CD14-positive monocyte (primary cell): ENCODE measurements at regions not wholly inside any gene's neighbourhood (a gene's known extent, or its start where the extent isn't known, plus 50 kb on each side); places are given as distances from the start of the nearest gene placed in this dataset.

Experiments
- DNase-seq, 3 donors: peaks; one replicate each; pipeline ENCODE4 v3.0.0-alpha.2; 2011 to 2022
- H2AFZ ChIP-seq: 2 replicates; pipeline ENCODE4 v1.6.0; 2012; ENCODE audit warnings: mild to moderate bottlenecking, low read depth, low read length, inconsistent platforms; ENCODE audit not compliant: insufficient read depth, poor library complexity, severe bottlenecking
- H3K27ac ChIP-seq, 2 donors: 1 replicate in 1 of 2; 2 replicates in 1 of 2; pipeline ENCODE4 v1.5.1; 2012 to 2013; ENCODE audit warnings: low read length in 2 of 2, control low read depth in 1 of 2, inconsistent platforms in 1 of 2, low read depth in 1 of 2, mild to moderate bottlenecking in 1 of 2
- H3K27me3 ChIP-seq, 2 donors: one replicate each; pipeline versions ENCODE4 v1.6.0 to v1.6.1; 2011 to 2013; ENCODE audit warnings: low read length in 2 of 2; ENCODE audit not compliant: control insufficient read depth in 2 of 2, insufficient read depth in 2 of 2
- H3K36me3 ChIP-seq, 2 donors: replicated peaks in 1 of 2; 1 replicate in 1 of 2; 2 replicates in 1 of 2; pipeline versions ENCODE4 v1.5.1 to v1.6.1; 2012 to 2013; ENCODE audit warnings: low read length in 2 of 2, control low read depth in 1 of 2, inconsistent platforms in 1 of 2, mild to moderate bottlenecking in 1 of 2; ENCODE audit not compliant: insufficient read depth in 2 of 2, control insufficient read depth in 1 of 2
- H3K4me1 ChIP-seq, 2 donors: 1 replicate in 1 of 2; 2 replicates in 1 of 2; pipeline versions ENCODE4 v1.5.1 to v1.6.1; 2012 to 2013; ENCODE audit warnings: low read length in 2 of 2, control low read depth in 1 of 2, inconsistent platforms in 1 of 2, mild to moderate bottlenecking in 1 of 2, moderate library complexity in 1 of 2; ENCODE audit not compliant: insufficient read depth in 2 of 2, control insufficient read depth in 1 of 2
- H3K4me2 ChIP-seq: replicated peaks from 2 replicates; pipeline ENCODE3; 2012; ENCODE audit warnings: low read length, moderate library complexity, mild to moderate bottlenecking; ENCODE audit not compliant: poor library complexity, severe bottlenecking; ENCODE audit errors: extremely low read depth
- H3K4me3 ChIP-seq, 3 experiments: fragments of 200-600 bp in 1 of 3; sonication (generic) in 1 of 3; replicated peaks in 1 of 3; 1 replicate in 2 of 3; 2 replicates in 1 of 3; pipeline ENCODE4 v1.5.1; 2011 to 2013; ENCODE audit warnings: low read length in 3 of 3, mild to moderate bottlenecking in 3 of 3, control low read depth in 2 of 3, low read depth in 2 of 3, inconsistent platforms in 1 of 3, moderate library complexity in 1 of 3
- H3K79me2 ChIP-seq: 2 replicates; pipeline ENCODE4 v1.6.0; 2012; ENCODE audit warnings: mild to moderate bottlenecking, control low read depth, inconsistent platforms, low read length, moderate library complexity; ENCODE audit not compliant: insufficient read depth
- H3K9ac ChIP-seq: 2 replicates; pipeline ENCODE4 v1.6.0; 2017; ENCODE audit warnings: low read length, mild to moderate bottlenecking; ENCODE audit not compliant: insufficient read depth, poor library complexity, severe bottlenecking
- H3K9me3 ChIP-seq, 2 donors: replicated peaks in 1 of 2; 1 replicate in 1 of 2; 2 replicates in 1 of 2; pipeline versions ENCODE4 v1.5.1 to v1.6.1; 2012 to 2013; ENCODE audit warnings: low read length in 2 of 2, control low read depth in 1 of 2; ENCODE audit not compliant: control insufficient read depth in 1 of 2, insufficient read depth in 1 of 2
- H4K20me1 ChIP-seq: 2 replicates; pipeline ENCODE4 v1.6.0; 2012; ENCODE audit warnings: mild to moderate bottlenecking, low read length, control low read depth, moderate library complexity; ENCODE audit not compliant: insufficient read depth
- H3K27ac Mint-ChIP-seq, 7 donors: one replicate each; pipeline ENCODE4 v1.8.0; 2020; ENCODE audit warnings: mild to moderate bottlenecking in 7 of 7, mixed read lengths in 7 of 7, moderate library complexity in 6 of 7, inconsistent platforms in 2 of 7
- H3K27me3 Mint-ChIP-seq, 3 donors: one replicate each; pipeline ENCODE4 v1.8.0; 2021 to 2022; ENCODE audit warnings: low read depth in 3 of 3, mild to moderate bottlenecking in 3 of 3, mixed read lengths in 3 of 3, moderate library complexity in 3 of 3, inconsistent platforms in 1 of 3
- H3K36me3 Mint-ChIP-seq, 2 donors: one replicate each; pipeline ENCODE4 v1.8.0; 2020; ENCODE audit warnings: mixed read lengths in 2 of 2, inconsistent platforms in 1 of 2, mild to moderate bottlenecking in 1 of 2
- H3K4me1 Mint-ChIP-seq: one replicate; pipeline ENCODE4 v1.8.0; 2020; ENCODE audit warnings: mild to moderate bottlenecking, mixed read lengths
- H3K4me3 Mint-ChIP-seq, 2 donors: one replicate each; pipeline ENCODE4 v1.8.0; 2020; ENCODE audit warnings: mild to moderate bottlenecking in 2 of 2, mixed read lengths in 2 of 2, moderate library complexity in 1 of 2
- H3K9me3 Mint-ChIP-seq, 7 donors: one replicate each; pipeline ENCODE4 v1.8.0; 2020 to 2022; ENCODE audit warnings: mixed read lengths in 7 of 7, mild to moderate bottlenecking in 6 of 7, moderate library complexity in 6 of 7, inconsistent platforms in 2 of 7
- whole genome bisulfite sequencing: methylation state at CpG from one replicate; pipeline ENCODE4 v1.1.5; 2013; ENCODE audit warnings: missing lambda C conversion rate; ENCODE audit not compliant: insufficient coverage; 5-methylcytosine and 5-hydroxymethylcytosine counted together
- intact Hi-C, 2 donors: fragments of 100-400 bp; cut with micrococcal nuclease; formaldehyde crosslinking; loops; one replicate each; pipeline versions ENCODE4 v1.15.0 to v1.15.1; 2023
- TF ChIP-seq, protein P1 (sequence below): fragments of 200-600 bp; IDR thresholded peaks from one replicate; pipeline ENCODE4 v1.8.0; 2022; ENCODE audit warnings: antibody characterized with exemption, mild to moderate bottlenecking

DNA sequence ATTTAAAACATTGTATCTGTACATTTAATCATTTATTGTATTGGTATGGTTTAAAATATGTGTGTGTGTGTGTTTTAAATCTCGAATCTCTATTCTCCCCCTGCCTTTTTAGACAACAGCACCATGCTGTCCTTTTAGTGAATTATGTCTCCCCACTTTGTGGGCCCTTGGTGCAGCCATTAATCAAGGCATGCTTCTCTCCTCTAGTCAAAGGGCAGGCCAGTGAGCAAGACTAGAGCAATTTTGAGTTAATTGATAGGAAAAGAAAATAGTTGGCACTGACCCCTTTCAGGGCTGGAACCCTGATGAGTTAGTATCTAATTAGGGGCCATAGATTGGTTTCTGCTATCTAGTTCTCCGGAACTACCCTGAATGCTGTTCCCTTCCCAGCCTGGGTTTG is 111.0 kb downstream of the MAIP1 start:
- H3K4me3 Mint-ChIP-seq: no peak overlapping the region
- H3K27me3 Mint-ChIP-seq: peaks cover 0 to 4% (median 0%) of the 10 kb centered on the region in 3 donors
- H3K4me1 Mint-ChIP-seq: no peaks in the 10 kb centered on the region
- H3K27ac ChIP-seq: no peak overlapping the region
- no peak overlapping the region for H2AFZ ChIP-seq
- H3K27ac Mint-ChIP-seq: no peak overlapping the region
- no peaks in the 10 kb centered on the region for H3K36me3 ChIP-seq
- H3K9me3 ChIP-seq: peaks cover 0 to 4% of the 10 kb centered on the region in 2 donors
- intact Hi-C loops: no loop called here
- H3K27me3 ChIP-seq: no peaks in the 10 kb centered on the region
- DNase-seq: no peak
- WGBS: no CpG with 5 or more reads among the region's 2 CpGs
- no peak overlapping the region for H3K4me3 ChIP-seq
- TF ChIP-seq, protein P1, sequence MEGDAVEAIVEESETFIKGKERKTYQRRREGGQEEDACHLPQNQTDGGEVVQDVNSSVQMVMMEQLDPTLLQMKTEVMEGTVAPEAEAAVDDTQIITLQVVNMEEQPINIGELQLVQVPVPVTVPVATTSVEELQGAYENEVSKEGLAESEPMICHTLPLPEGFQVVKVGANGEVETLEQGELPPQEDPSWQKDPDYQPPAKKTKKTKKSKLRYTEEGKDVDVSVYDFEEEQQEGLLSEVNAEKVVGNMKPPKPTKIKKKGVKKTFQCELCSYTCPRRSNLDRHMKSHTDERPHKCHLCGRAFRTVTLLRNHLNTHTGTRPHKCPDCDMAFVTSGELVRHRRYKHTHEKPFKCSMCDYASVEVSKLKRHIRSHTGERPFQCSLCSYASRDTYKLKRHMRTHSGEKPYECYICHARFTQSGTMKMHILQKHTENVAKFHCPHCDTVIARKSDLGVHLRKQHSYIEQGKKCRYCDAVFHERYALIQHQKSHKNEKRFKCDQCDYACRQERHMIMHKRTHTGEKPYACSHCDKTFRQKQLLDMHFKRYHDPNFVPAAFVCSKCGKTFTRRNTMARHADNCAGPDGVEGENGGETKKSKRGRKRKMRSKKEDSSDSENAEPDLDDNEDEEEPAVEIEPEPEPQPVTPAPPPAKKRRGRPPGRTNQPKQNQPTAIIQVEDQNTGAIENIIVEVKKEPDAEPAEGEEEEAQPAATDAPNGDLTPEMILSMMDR: no peak
- H3K4me2 ChIP-seq: no peak overlapping the region
- H3K36me3 Mint-ChIP-seq: no peaks in the 10 kb centered on the region
- H4K20me1 ChIP-seq: no peaks in the 10 kb centered on the region
- H3K4me1 ChIP-seq: no peaks in the 10 kb centered on the region
- no peaks in the 10 kb centered on the region for H3K79me2 ChIP-seq
- no peak overlapping the region for H3K9ac ChIP-seq
- peaks cover 0 to 5% (median 0%) of the 10 kb centered on the region in 7 donors for H3K9me3 Mint-ChIP-seq

DNA sequence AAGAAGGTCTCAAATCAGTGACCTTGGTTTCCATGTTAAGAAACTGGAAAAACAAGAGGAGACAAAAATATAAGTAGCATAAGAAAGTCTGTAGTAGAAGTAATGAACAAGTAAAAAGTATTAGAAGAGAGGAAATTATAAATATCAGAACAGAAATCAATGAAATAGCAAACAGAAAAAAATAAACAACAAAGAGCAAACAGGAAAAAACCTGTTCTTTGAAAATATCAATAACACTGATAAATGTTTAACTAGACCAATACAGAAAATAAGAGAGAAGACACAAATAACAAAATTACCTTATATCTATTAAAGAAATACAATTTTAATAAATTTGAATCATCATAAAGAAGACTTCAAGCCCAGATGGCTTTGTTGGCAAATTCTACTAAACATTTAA is 113.3 kb downstream of the MAIP1 start:
- Mint-ChIP-seq H3K27ac (no peak overlapping the region), H3K9me3 (peaks cover 3 to 19% (median 5%) of the 10 kb centered on the region in 7 donors), H3K4me3 (no peak overlapping the region), H3K36me3 (no peaks in the 10 kb centered on the region), H3K4me1 (no peaks in the 10 kb centered on the region), H3K27me3 (no peaks in the 10 kb centered on the region)
- no peak overlapping the region for H3K4me3 ChIP-seq
- no peak overlapping the region for H3K9ac ChIP-seq
- no peaks in the 10 kb centered on the region for H3K27me3 ChIP-seq
- DNase-seq: no peak
- no peak overlapping the region for H2AFZ ChIP-seq
- H3K9me3 ChIP-seq: peaks cover 4 to 17% of the 10 kb centered on the region in 2 donors
- intact Hi-C loops: no loop called here
- H4K20me1 ChIP-seq: no peaks in the 10 kb centered on the region
- H3K79me2 ChIP-seq: no peaks in the 10 kb centered on the region
- no peak overlapping the region for H3K27ac ChIP-seq
- H3K36me3 ChIP-seq: no peaks in the 10 kb centered on the region
- H3K4me2 ChIP-seq: no peak overlapping the region
- H3K4me1 ChIP-seq: no peaks in the 10 kb centered on the region
- TF ChIP-seq, protein P1: no peak
